A549 (cell line): ENCODE measurements at regions not wholly inside any gene's neighbourhood (a gene's known extent, or its start where the extent isn't known, plus 50 kb on each side); places are given as distances from the start of the nearest gene placed in this dataset.

Experiments
- ATAC-seq, 2 experiments: fragments of 200-7000 bp in 1 of 2; fragments of >200 bp in 1 of 2; cut with Nextera tagmentation in 1 of 2; cut with Tn5 transposase in 1 of 2; 3 replicates each; pipeline versions ENCODE4 v1.8.0 to v1.9.1; 2018 to 2020; ENCODE audit warnings: mild to moderate bottlenecking in 1 of 2, moderate library complexity in 1 of 2
- CTCF ChIA-PET: fragments of 300-600 bp; sonication (Branson Sonifier 250); formaldehyde crosslinking; extraction: SDS; loops from one replicate; lab custom pipeline; 2021; ENCODE audit warnings: antibody characterized with exemption, inconsistent platforms; lab: Yijun Ruan, JAX
- POLR2A ChIA-PET: fragments of 350-600 bp; formaldehyde crosslinking; extraction: SDS; loops from one replicate; lab custom pipeline; 2021; ENCODE audit warnings: antibody characterized with exemption, inconsistent platforms; lab: Yijun Ruan, JAX
- DNase-seq, 2 experiments: peaks; one replicate each; pipeline versions ENCODE4 v3.0.0 to v3.0.0-alpha.2; 2011 to 2016; ENCODE audit warnings: low read depth in 1 of 2, low spot score in 1 of 2
- FAIRE-seq: peaks from 2 replicates; lab custom pipeline; 2011; peaks lifted over from hg19 to GRCh38; lab: Jason Lieb, UNC
- H3K27ac ChIP-seq, 2 experiments: fragments of >200 bp; sonication (Bioruptor Twin); formaldehyde crosslinking; 3 replicates each; pipeline ENCODE4 v1.5.1; 2016 to 2017
- H3K4me1 ChIP-seq: fragments of >200 bp; sonication (Bioruptor Twin); formaldehyde crosslinking; 3 replicates; pipeline ENCODE4 v1.6.1; 2016
- H3K4me2 ChIP-seq: fragments of >200 bp; sonication (Bioruptor Twin); formaldehyde crosslinking; 3 replicates; pipeline ENCODE4 v1.6.1; 2016
- H3K4me3 ChIP-seq: fragments of >200 bp; sonication (Bioruptor Twin); formaldehyde crosslinking; 3 replicates; pipeline ENCODE4 v1.5.1; 2016
- H3K9me3 ChIP-seq: fragments of >200 bp; sonication (Bioruptor Twin); formaldehyde crosslinking; 3 replicates; pipeline ENCODE4 v1.6.1; 2016
- CTCF ChIP-seq: fragments of >200 bp; sonication (Bioruptor Twin); formaldehyde crosslinking; IDR thresholded peaks from 3 replicates; pipeline ENCODE4 v1.5.1; 2016
- HOXA7 ChIP-seq: fragments of 250-450 bp; sonication (Bioruptor Pico); IDR thresholded peaks from 2 replicates; pipeline ENCODE4 v1.5.0; 2020; ENCODE audit warnings: mild to moderate bottlenecking, moderate library complexity
- JUN ChIP-seq, 2 experiments: fragments of >200 bp; sonication (Bioruptor Twin); formaldehyde crosslinking; IDR thresholded peaks; 2 replicates in 1 of 2; 3 replicates in 1 of 2; pipeline ENCODE4 v1.6.1; 2016 to 2017
- KDM5A ChIP-seq: fragments of 200-600 bp; sonication (generic); IDR thresholded peaks from 2 replicates; pipeline ENCODE4 v1.6.1; 2016; ENCODE audit warnings: antibody characterized with exemption, mild to moderate bottlenecking
- MAFK ChIP-seq: fragments of 450-650 bp; IDR thresholded peaks from 2 replicates; pipeline ENCODE4 v1.6.1; 2014; ENCODE audit not compliant: partially characterized antibody
- NR3C1 ChIP-seq: fragments of >200 bp; sonication (Bioruptor Twin); formaldehyde crosslinking; IDR thresholded peaks from 3 replicates; pipeline ENCODE4 v1.6.1; 2017
- PBX3 ChIP-seq: IDR thresholded peaks from 2 replicates; pipeline ENCODE4 v1.6.1; 2012
- RAD21 ChIP-seq, 2 experiments: fragments of >200 bp in 1 of 2; sonication (Bioruptor Twin) in 1 of 2; formaldehyde crosslinking in 1 of 2; IDR thresholded peaks in 1 of 2; conservative IDR thresholded peaks in 1 of 2; 2 replicates in 1 of 2; 3 replicates in 1 of 2; pipeline ENCODE4 v1.6.1; 2012 to 2018; ENCODE audit warnings: inconsistent platforms in 1 of 2
- SREBF2 ChIP-seq: fragments of 450-650 bp; IDR thresholded peaks from 2 replicates; pipeline ENCODE4 v1.6.1; 2014; ENCODE audit warnings: mild to moderate bottlenecking, moderate library complexity
- TFCP2L1 ChIP-seq: fragments of 250-450 bp; sonication (Bioruptor Pico); IDR thresholded peaks from 2 replicates; pipeline ENCODE4 v1.5.0; 2021; ENCODE audit warnings: mild to moderate bottlenecking
- TP53 ChIP-seq: fragments of 250-450 bp; sonication (Bioruptor Pico); IDR thresholded peaks from 2 replicates; pipeline ENCODE4 v1.5.0; 2021; ENCODE audit warnings: mild to moderate bottlenecking, moderate library complexity
- ZNF302 ChIP-seq: fragments of 250-450 bp; sonication (Bioruptor Pico); IDR thresholded peaks from 2 replicates; pipeline ENCODE4 v1.9.0; 2021; ENCODE audit warnings: inconsistent platforms, mild to moderate bottlenecking, moderate library complexity
- WGBS: methylation state at CpG from one replicate; pipeline ENCODE4 v1.1.6; 2017; ENCODE audit errors: missing lambda C conversion rate; 5-methylcytosine and 5-hydroxymethylcytosine counted together
- TF ChIP-seq, protein P1 (sequence below): fragments of 250-450 bp; sonication (Bioruptor Pico); IDR thresholded peaks from 2 replicates; pipeline ENCODE4 v1.5.0; 2021; ENCODE audit warnings: mild to moderate bottlenecking, moderate library complexity, borderline replicate concordance
- TF ChIP-seq, protein P2 (sequence below): fragments of 150-350 bp; IDR thresholded peaks from 2 replicates; pipeline ENCODE4 v1.6.1; 2014; ENCODE audit warnings: low read depth, mild to moderate bottlenecking, low read length
- TF ChIP-seq, protein P3 (sequence below): fragments of 200-600 bp; sonication (generic); IDR thresholded peaks from 2 replicates; pipeline ENCODE4 v1.6.1; 2016; ENCODE audit warnings: antibody characterized with exemption, mild to moderate bottlenecking, moderate library complexity

GRCh38 chr11:24390016-24390415 is 106.8 kb upstream of the LUZP2 start:
- Histone ChIP-seq H3K9me3 (no peaks in the 10 kb centered on the region), H3K4me3 (no peak overlapping the region), H3K27ac (no peak overlapping the region), H3K4me2 (no peak overlapping the region), H3K4me1 (no peaks in the 10 kb centered on the region)
- no peak for TF ChIP-seq SREBF2
- TF ChIP-seq, protein P1, sequence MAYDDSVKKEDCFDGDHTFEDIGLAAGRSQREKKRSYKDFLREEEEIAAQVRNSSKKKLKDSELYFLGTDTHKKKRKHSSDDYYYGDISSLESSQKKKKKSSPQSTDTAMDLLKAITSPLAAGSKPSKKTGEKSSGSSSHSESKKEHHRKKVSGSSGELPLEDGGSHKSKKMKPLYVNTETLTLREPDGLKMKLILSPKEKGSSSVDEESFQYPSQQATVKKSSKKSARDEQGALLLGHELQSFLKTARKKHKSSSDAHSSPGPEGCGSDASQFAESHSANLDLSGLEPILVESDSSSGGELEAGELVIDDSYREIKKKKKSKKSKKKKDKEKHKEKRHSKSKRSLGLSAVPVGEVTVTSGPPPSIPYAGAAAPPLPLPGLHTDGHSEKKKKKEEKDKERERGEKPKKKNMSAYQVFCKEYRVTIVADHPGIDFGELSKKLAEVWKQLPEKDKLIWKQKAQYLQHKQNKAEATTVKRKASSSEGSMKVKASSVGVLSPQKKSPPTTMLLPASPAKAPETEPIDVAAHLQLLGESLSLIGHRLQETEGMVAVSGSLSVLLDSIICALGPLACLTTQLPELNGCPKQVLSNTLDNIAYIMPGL (CRISPR knock-in tag), result no peak
- no peak for TF ChIP-seq PBX3
- FAIRE-seq (no peak), DNase-seq (no peak), ATAC-seq (no peak)
- 40% methylated on average over 5 of the region's 5 CpGs for WGBS
- POLR2A ChIA-PET, result no interaction called here
- CTCF ChIA-PET, result no interaction called here

GRCh38 chr11:24390762-24391161 is 106.1 kb upstream of the LUZP2 start:
- CTCF ChIA-PET, result no interaction called here
- no peak for DNase-seq
- TF ChIP-seq ZNF302 (CRISPR knock-in tag) (no peak), RAD21 (conservative IDR thresholded peaks at IDR 0.05 in 1 of 2, IDR thresholded peaks at IDR 0.05 in 1 of 2) (no peak), NR3C1 (no peak), TP53 (CRISPR knock-in tag) (no peak), PBX3 (no peak), KDM5A (no peak), TFCP2L1 (CRISPR knock-in tag) (no peak), MAFK (no peak), HOXA7 (CRISPR knock-in tag) (no peak), CTCF (no peak), JUN (IDR thresholded peaks at IDR 0.05) (no peak)
- TF ChIP-seq, protein P2, sequence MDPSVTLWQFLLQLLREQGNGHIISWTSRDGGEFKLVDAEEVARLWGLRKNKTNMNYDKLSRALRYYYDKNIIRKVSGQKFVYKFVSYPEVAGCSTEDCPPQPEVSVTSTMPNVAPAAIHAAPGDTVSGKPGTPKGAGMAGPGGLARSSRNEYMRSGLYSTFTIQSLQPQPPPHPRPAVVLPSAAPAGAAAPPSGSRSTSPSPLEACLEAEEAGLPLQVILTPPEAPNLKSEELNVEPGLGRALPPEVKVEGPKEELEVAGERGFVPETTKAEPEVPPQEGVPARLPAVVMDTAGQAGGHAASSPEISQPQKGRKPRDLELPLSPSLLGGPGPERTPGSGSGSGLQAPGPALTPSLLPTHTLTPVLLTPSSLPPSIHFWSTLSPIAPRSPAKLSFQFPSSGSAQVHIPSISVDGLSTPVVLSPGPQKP, result no peak
- TF ChIP-seq, protein P1 (CRISPR knock-in tag), result no peak
- TF ChIP-seq, protein P3, sequence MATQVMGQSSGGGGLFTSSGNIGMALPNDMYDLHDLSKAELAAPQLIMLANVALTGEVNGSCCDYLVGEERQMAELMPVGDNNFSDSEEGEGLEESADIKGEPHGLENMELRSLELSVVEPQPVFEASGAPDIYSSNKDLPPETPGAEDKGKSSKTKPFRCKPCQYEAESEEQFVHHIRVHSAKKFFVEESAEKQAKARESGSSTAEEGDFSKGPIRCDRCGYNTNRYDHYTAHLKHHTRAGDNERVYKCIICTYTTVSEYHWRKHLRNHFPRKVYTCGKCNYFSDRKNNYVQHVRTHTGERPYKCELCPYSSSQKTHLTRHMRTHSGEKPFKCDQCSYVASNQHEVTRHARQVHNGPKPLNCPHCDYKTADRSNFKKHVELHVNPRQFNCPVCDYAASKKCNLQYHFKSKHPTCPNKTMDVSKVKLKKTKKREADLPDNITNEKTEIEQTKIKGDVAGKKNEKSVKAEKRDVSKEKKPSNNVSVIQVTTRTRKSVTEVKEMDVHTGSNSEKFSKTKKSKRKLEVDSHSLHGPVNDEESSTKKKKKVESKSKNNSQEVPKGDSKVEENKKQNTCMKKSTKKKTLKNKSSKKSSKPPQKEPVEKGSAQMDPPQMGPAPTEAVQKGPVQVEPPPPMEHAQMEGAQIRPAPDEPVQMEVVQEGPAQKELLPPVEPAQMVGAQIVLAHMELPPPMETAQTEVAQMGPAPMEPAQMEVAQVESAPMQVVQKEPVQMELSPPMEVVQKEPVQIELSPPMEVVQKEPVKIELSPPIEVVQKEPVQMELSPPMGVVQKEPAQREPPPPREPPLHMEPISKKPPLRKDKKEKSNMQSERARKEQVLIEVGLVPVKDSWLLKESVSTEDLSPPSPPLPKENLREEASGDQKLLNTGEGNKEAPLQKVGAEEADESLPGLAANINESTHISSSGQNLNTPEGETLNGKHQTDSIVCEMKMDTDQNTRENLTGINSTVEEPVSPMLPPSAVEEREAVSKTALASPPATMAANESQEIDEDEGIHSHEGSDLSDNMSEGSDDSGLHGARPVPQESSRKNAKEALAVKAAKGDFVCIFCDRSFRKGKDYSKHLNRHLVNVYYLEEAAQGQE, result no peak
- TF ChIP-seq, all 56 proteins: peak for 0
- Histone ChIP-seq H3K9me3 (no peaks in the 10 kb centered on the region), H3K4me1 (no peaks in the 10 kb centered on the region), H3K4me2 (no peak overlapping the region), H3K4me3 (no peak overlapping the region), H3K27ac (no peak overlapping the region)
- 28% methylated on average over 1 of the region's 1 CpG for WGBS
- ATAC-seq (no peak), FAIRE-seq (no peak)
- POLR2A ChIA-PET, result no interaction called here
